Bone marrow (tissue), 2 donors: ENCODE measurements at regions not wholly inside any gene's neighbourhood (a gene's known extent, or its start where the extent isn't known, plus 50 kb on each side); places are given as distances from the start of the nearest gene placed in this dataset.

Experiments
- DNase-seq, 2 donors: peaks; one replicate each; lab custom pipeline; 2025; lab: John Stamatoyannopoulos, UW

DNA sequence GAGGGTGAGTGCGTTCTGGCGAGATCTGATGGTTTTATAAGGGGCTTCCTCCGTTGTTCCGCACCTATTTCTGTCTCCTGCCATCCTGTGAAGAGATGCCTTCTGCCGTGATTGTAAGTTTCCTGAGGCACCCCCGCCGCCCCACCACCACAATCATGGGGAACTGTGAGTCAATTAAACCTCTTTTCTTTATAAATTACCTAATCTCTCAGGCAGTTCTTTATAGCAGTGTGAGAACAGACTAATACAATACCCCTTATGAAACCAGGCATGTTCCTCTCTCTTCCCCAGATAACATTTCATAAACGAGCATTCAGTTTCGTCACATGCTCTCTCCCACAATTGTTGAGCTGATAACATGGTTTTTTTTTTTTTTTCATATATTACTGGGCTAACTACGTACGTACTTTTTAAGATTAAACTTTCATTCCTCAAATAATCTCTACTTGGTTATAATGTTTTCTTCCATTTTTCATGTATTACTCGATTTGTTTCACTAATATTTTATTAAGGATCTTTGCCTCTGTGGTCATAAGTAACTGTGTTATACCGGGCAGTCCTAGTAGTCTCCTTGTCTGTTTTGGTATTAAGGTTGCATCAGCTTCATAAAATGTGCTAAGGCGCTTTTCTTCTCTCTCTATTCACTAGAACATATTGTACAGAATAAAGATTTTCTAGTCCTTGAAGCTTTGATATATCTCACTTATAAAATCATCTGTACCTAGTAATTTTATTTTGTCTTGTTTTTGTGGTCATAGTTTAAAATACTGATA lies 64.9 kb upstream of the MVB12B start:
- no peak for DNase-seq

GRCh38 chr9:126262738-126263137 lies 63.9 kb upstream of the MVB12B start:
- no peak for DNase-seq

DNA sequence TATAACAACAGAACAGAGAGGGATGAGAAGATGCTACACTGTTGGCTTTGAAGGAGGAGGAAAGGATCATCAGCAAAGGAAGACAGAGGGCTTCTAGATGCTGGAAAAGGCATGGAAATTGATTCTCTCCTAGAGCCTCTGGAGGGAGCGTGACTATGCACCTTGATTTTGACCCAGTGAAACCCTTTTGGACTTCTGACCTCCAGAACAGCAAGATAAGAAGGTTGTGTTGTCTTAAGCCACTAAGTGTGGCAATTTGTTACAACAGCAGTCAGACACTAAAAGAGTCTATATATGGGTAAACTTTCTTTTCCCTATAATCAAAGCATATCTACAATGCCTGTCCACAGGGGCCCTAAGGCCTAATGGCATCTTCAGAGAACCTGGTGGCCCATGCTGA lies 56.1 kb upstream of the MVB12B start:
- no peak for DNase-seq

GRCh38 chr9:126275386-126276001 lies 51.1 kb upstream of the MVB12B start:
- no peak for DNase-seq

DNA sequence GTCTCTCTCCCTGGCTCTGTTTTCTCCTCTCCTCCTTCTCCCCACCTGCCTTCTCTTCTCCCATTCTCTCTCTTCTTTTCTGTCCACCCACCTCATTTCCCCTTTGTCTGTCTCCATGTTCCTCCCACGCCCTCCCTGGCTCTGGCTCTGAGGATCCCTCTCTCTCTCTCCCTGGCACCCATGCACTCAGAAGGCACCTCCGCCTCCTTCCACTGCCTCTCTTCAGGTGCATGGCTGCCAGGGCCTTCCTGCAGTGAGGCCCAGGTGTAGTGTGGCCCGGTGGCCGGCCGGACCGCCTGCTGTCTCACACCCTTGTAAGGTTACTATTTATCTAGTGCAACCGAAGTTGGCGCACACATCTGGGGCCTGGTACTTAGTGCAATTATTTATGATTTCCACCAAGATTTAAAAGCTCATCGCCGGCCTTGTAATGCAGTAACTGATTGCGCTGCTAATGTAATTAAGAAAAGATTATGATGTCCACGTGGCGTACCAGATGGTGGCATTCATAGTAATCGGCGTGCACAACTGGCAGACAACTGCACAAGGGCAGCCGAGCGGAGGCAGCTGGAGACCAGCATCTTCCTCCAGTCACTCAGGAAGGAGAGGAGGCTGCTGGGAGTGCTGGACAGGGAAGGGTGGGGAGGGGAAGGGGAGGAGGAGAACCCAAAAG lies 50.4 kb upstream of the MVB12B start:
- no peak for DNase-seq
